ENCODE measurements at regions not wholly inside any gene's neighbourhood (a gene's known extent, or its start where the extent isn't known, plus 50 kb on each side); places are given as distances from the start of the nearest gene placed in this dataset.

DNA sequence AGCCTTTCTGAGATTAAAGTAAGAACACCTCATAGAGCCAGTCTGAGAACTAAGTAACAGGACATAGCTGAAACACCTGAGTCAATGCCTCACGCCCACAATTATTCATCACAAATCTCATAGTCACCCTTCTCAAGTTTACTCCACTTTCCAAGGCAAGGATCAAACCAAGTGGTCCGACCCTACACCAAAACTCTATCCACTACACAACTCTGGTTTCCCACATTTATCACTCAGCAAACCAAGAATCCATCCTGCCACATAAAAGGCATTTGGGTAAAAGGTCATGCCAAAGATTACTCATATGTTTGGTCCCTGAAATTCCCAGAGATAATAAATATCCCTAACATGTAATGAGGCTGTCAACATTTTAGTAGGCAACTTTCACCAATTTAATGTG is 144.1 kb downstream of the RPAP3 start:
- DNase-seq (ENCODE audit: low read depth) = no peak
- TF ChIP-seq, protein P1, sequence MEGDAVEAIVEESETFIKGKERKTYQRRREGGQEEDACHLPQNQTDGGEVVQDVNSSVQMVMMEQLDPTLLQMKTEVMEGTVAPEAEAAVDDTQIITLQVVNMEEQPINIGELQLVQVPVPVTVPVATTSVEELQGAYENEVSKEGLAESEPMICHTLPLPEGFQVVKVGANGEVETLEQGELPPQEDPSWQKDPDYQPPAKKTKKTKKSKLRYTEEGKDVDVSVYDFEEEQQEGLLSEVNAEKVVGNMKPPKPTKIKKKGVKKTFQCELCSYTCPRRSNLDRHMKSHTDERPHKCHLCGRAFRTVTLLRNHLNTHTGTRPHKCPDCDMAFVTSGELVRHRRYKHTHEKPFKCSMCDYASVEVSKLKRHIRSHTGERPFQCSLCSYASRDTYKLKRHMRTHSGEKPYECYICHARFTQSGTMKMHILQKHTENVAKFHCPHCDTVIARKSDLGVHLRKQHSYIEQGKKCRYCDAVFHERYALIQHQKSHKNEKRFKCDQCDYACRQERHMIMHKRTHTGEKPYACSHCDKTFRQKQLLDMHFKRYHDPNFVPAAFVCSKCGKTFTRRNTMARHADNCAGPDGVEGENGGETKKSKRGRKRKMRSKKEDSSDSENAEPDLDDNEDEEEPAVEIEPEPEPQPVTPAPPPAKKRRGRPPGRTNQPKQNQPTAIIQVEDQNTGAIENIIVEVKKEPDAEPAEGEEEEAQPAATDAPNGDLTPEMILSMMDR (IDR thresholded peaks at IDR 0.05; ENCODE audit: low read length, missing control alignments) = no peak
- H3K4me3 ChIP-seq (replicated peaks; ENCODE audit: low read depth, low read length) = no peak overlapping the region

- TF ChIP-seq, protein P1 (IDR thresholded peaks at IDR 0.05; ENCODE audit: low read length, missing control alignments) = no peak
- H3K4me3 ChIP-seq (replicated peaks; ENCODE audit: low read depth, low read length) = no peak overlapping the region
- DNase-seq (ENCODE audit: low read depth) = no peak
Observed at GRCh38 chr12:47560415-47560814, 145.4 kb downstream of the RPAP3 start.

GRCh38 chr12:47558625-47559345 is 147.0 kb downstream of the RPAP3 start:
- TF ChIP-seq, protein P1 (IDR thresholded peaks at IDR 0.05; ENCODE audit: low read length, missing control alignments) = no peak
- H3K4me3 ChIP-seq (replicated peaks; ENCODE audit: low read depth, low read length) = no peak overlapping the region
- no peak for DNase-seq (ENCODE audit: low read depth)

DNA sequence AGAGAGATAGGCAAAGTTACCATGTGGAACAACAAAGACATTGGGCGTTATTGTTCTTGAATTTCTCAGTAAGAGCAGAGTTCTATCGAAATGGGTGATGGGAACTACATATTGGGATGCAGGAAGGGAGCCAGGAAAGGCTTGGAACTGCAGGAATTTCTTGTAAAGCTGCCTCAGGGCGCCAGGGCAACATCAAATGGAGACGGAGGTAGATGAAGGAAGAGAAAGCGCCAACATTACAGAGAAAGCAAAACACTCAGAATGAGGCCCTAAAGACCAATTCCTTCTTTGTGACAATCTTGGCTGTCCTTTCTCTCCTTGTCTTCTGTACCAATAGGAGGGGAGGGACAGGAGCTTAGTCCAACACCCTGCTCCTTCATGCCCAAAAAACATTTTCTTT is 148.4 kb downstream of the RPAP3 start:
- TF ChIP-seq, protein P1 (IDR thresholded peaks at IDR 0.05; ENCODE audit: low read length, missing control alignments) = no peak
- no peak for DNase-seq (ENCODE audit: low read depth)

GRCh38 chr12:47556261-47557030 is 149.4 kb downstream of the RPAP3 start:
- DNase-seq (ENCODE audit: low read depth) = no peak
- TF ChIP-seq, protein P1 (IDR thresholded peaks at IDR 0.05; ENCODE audit: low read length, missing control alignments) = no peak
- H3K4me3 ChIP-seq (replicated peaks; ENCODE audit: low read depth, low read length) = no peak overlapping the region

More for the DNA sequence above, 148.4 kb downstream of the RPAP3 start:
- H3K4me3 ChIP-seq (replicated peaks; ENCODE audit: low read depth, low read length) = no peak overlapping the region

- DNase-seq (ENCODE audit: low read depth) = no peak
- TF ChIP-seq, protein P1 (IDR thresholded peaks at IDR 0.05; ENCODE audit: low read length, missing control alignments) = no peak
Observed at GRCh38 chr12:47554046-47554653, 151.7 kb downstream of the RPAP3 start.

More at GRCh38 chr12:47554046-47554653, 151.7 kb downstream of the RPAP3 start:
- no peak overlapping the region for H3K4me3 ChIP-seq (replicated peaks; ENCODE audit: low read depth, low read length)
